Neuron (in vitro differentiated cells): ENCODE measurements at regions not wholly inside any gene's neighbourhood (a gene's known extent, or its start where the extent isn't known, plus 50 kb on each side); places are given as distances from the start of the nearest gene placed in this dataset.

Experiments
- H2AFZ ChIP-seq: one replicate; pipeline ENCODE4 v1.6.1; 2013; ENCODE audit warnings: low read depth, mild to moderate bottlenecking, inconsistent platforms, low read length, moderate library complexity
- H3K27me3 ChIP-seq: one replicate; pipeline ENCODE4 v1.6.1; 2013; ENCODE audit warnings: low read length; ENCODE audit not compliant: insufficient read depth
- H3K36me3 ChIP-seq: one replicate; pipeline ENCODE4 v1.6.1; 2013; ENCODE audit warnings: low read length; ENCODE audit not compliant: insufficient read depth
- H3K4me1 ChIP-seq: one replicate; pipeline ENCODE4 v1.6.1; 2013; ENCODE audit warnings: low read length; ENCODE audit not compliant: insufficient read depth
- H3K4me3 ChIP-seq: 2 replicates; pipeline ENCODE4 v1.5.1; 2013; ENCODE audit warnings: mild to moderate bottlenecking, low read length, moderate library complexity
- H3K9me3 ChIP-seq: one replicate; pipeline ENCODE4 v1.6.1; 2013; ENCODE audit warnings: low read length

DNA sequence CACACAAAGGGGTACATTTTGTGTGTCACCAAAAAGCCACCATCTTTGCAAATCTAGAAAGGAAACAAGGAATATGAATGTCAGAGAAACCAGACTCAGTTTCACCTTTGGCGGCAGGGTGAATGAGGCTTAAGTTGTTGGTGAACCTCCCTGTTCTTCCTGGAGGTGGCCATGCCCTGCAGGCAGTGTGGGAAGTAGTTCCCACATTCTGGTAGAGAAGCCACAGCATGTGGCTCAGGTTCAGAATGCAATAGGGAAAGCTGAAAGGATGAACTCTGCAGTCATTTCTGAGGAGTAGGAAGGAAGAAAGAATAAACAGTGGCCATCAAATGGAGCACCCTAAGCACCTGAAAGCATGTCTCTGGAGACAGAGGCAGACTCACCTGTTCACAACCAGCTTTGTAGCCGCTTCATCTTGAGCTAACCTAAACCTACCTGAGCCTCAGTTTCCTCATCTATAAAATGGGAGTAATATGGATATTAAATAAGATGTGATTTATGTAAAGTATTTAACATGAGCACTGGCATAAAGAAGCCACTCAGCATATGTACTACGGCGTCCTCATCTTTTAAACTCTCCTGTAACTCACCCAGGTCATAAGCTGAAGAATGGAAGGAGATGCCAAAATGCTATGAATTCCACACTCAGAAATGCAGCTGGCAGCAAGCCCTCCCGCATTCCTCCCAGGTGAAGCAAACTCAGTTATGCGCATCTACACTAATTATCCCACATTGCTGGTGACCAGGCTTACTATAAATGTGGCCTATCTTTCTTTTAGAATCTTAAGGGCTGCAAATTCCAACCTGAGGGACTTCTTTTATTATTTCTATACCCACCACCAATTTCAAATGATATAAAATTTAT is 86.0 kb downstream of the ZNF608 start:
- H3K9me3 ChIP-seq = no peaks in the 10 kb centered on the region
- H3K4me1 ChIP-seq = peaks cover 93% of the 10 kb centered on the region
- H2AFZ ChIP-seq = no peak overlapping the region
- H3K27me3 ChIP-seq = no peaks in the 10 kb centered on the region
- H3K4me3 ChIP-seq = no peak overlapping the region
- no peaks in the 10 kb centered on the region for H3K36me3 ChIP-seq

DNA sequence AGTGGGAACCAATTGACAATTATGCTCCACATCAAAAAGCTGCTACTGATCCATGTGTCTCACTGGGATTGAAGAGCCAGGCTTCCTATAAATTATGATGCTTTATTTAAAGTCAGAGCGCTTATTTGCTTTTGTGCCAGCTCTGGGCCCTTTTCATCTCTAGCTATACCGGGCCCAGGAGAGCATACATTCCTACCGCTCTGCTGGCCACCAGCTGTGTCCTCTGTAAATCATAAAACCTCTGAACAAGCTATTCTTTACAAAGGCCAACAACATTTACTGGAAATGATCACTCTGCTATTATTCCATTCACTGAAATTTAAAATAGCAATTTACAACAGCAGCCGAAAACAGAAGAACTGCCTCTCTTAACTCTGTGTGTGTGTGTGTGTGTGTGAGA is 86.6 kb downstream of the ZNF608 start:
- H3K36me3 ChIP-seq = no peaks in the 10 kb centered on the region
- H2AFZ ChIP-seq = no peak overlapping the region
- H3K4me1 ChIP-seq = peaks cover 95% of the 10 kb centered on the region
- no peaks in the 10 kb centered on the region for H3K9me3 ChIP-seq
- H3K4me3 ChIP-seq = no peak overlapping the region
- no peaks in the 10 kb centered on the region for H3K27me3 ChIP-seq

DNA sequence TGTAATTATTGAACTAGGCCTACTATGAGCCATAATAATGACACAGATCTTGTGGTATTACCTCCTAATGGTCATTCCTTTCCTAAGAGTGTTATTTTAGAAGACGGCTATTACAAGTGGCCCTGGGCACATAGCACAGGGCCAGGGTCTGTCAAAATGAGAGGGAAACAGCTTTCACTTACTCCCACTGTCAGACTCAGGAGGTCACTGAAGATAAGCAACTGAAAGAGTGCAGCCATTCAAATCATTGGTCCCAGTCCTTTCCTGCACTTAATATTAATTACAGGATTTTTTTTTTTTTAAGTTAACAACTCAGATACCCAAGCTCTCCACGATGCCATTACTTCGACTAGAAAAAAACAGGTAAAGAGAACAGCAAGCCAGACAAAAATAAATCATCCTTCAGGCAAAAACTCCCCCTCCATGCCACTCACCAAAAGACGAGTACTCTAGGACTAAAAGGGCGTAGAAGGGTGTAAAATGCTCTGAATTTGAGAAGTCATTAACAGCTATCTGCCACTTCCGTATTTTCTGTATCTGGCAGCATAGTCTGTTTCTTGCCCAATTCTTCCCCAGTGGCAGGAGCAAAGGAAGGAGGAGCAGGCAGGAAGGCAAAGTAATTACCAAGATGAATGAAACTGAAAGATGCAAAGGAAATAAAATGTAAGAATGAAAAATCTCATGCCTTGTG is 87.4 kb downstream of the ZNF608 start:
- H3K36me3 ChIP-seq = no peaks in the 10 kb centered on the region
- no peak overlapping the region for H3K4me3 ChIP-seq
- H2AFZ ChIP-seq = no peak overlapping the region
- peaks cover 90% of the 10 kb centered on the region for H3K4me1 ChIP-seq
- H3K9me3 ChIP-seq = no peaks in the 10 kb centered on the region
- H3K27me3 ChIP-seq = no peaks in the 10 kb centered on the region

- Histone ChIP-seq H2AFZ (no peak overlapping the region), H3K27me3 (no peaks in the 10 kb centered on the region), H3K4me1 (peaks cover 83% of the 10 kb centered on the region), H3K36me3 (peaks cover 3% of the 10 kb centered on the region), H3K4me3 (no peak overlapping the region), H3K9me3 (no peaks in the 10 kb centered on the region)
These were observed 90.4 kb downstream of the ZNF608 start for GRCh38 chr5:124655921-124656511.

DNA sequence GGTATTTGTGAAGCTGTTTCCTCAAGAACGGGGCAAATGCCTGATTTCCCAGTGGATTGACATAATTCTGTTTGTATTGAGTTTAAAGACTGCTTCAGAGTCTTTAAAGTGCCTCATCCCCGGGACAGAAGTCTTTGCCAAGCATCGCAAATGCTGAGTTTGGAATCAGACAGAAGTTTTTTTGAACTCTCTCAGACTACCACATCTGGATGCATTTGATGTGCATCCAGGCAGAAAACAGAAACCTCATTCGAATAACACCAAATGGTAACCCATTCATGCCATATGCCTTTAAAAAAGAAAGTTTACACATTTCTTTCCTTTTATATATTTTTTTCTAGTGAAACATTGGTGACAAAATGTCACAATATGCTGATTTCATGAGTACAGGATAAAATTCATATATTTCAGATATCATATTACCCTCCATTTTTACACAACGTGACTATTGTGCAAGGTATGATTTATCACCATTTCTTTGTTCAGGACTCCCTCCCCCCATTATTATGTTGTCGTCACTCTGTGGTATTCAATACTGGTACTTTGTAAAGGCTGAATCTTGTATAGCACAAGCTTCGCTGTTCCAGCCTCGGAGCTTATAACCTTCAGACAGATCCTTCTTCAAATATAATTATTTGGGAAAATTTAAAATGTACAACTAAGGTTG is 91.1 kb downstream of the ZNF608 start:
- H2AFZ ChIP-seq = no peak overlapping the region
- H3K36me3 ChIP-seq = peaks cover 3% of the 10 kb centered on the region
- no peak overlapping the region for H3K4me3 ChIP-seq
- no peaks in the 10 kb centered on the region for H3K27me3 ChIP-seq
- no peaks in the 10 kb centered on the region for H3K9me3 ChIP-seq
- H3K4me1 ChIP-seq = peaks cover 83% of the 10 kb centered on the region

DNA sequence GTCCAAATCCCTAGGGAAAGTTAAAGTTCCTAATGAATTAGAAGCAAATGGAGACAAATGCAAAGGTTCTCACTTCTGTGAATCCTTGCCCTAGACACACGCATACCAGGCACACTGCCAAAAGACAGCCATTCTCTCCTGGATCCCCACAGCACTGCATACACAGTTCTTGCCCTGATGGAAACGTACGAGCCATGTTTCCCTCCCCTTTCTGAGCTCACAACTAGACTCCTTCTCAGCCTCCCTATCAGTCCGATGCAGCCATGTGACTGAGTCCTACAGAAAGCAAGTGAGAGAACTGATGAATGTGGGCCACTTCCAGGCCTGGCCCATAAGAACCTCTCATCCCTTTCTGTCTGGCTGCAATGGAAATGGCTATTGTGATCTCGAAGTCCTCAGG is 92.0 kb downstream of the ZNF608 start:
- H3K27me3 ChIP-seq = no peaks in the 10 kb centered on the region
- no peak overlapping the region for H2AFZ ChIP-seq
- H3K36me3 ChIP-seq = peaks cover 4% of the 10 kb centered on the region
- no peak overlapping the region for H3K4me3 ChIP-seq
- H3K9me3 ChIP-seq = no peaks in the 10 kb centered on the region
- peaks cover 83% of the 10 kb centered on the region for H3K4me1 ChIP-seq

- Histone ChIP-seq H3K27me3 (no peaks in the 10 kb centered on the region), H3K36me3 (peaks cover 11% of the 10 kb centered on the region), H3K4me3 (no peak overlapping the region), H3K9me3 (no peaks in the 10 kb centered on the region), H2AFZ (no peak overlapping the region), H3K4me1 (peaks cover 83% of the 10 kb centered on the region)
These were observed 92.8 kb downstream of the ZNF608 start for GRCh38 chr5:124653666-124654065.

DNA sequence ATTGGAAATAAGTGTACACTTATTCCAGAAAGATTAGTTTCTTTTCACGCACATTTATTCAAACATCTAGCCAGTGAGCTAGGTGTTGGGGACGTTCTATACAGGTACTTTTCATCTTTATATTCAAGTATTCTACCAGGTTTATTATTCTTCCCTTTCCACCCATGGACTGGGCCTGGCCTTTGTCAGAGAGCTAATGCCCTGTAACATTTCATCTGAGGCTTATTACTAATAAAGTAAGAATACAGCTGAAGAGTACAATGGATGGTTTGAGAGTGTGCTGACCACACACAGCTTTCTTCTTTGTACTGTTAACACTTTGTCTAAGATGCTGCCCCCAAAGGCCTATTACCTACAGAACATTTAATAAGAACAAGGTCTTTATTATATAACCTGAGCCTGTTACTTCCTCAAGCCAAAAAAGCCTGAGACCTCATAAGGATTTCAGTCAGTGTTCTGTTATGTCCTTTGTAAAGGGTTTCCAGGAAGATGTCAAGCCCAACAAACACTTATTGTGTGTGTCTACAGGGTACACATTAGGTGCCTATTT is 93.5 kb downstream of the ZNF608 start:
- Histone ChIP-seq H3K9me3 (no peaks in the 10 kb centered on the region), H3K27me3 (no peaks in the 10 kb centered on the region), H3K36me3 (peaks cover 18% of the 10 kb centered on the region), H3K4me3 (no peak overlapping the region), H2AFZ (no peak overlapping the region), H3K4me1 (peaks cover 77% of the 10 kb centered on the region)

GRCh38 chr5:124652514-124652819 is 94.0 kb downstream of the ZNF608 start:
- Histone ChIP-seq H3K27me3 (no peaks in the 10 kb centered on the region), H3K9me3 (no peaks in the 10 kb centered on the region), H3K4me3 (no peak overlapping the region), H3K4me1 (peaks cover 73% of the 10 kb centered on the region), H2AFZ (no peak overlapping the region), H3K36me3 (peaks cover 22% of the 10 kb centered on the region)

DNA sequence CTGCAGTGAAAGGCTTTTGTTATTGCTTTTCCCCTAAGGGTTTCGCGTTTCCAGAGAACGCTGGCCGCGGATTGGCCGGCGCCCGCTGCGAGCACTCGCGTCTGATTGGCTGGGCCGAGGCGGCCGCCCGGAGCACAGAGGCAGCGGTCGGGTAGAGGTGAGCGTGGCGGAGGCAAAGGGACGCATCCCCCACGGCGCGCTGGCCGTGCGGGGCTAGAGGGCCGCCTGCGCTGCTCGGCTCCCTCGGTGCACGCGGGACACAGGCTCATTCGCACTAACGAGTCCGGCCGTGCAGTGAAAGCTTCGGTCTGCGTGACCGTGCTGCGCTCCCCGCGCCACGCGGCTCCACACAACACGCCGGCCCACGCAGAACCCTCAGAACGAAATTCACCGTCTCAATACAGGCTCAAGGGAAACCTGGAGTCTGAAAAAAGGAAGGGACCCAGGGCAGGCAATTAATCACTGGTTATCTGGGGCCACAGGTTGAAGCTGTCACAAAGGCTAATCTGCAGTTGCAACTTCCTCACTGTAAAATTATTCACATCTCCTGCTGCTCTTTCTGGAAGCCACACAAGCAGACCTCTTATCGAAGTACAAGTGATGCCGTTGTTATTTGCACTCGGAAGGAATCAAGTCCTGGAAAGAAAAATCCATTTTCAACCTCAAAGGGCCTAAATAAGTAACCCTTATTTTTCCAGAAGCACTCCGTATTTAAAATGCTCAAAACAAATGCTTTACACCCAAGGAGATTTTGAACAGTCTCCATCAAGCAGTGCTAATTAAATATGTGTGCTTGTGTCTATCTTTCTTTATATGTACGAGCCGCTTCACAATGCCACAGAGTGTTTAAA is 94.6 kb downstream of the ZNF608 start:
- H3K4me1 ChIP-seq = peaks cover 69% of the 10 kb centered on the region
- no peak overlapping the region for H2AFZ ChIP-seq
- no peaks in the 10 kb centered on the region for H3K9me3 ChIP-seq
- H3K27me3 ChIP-seq = no peaks in the 10 kb centered on the region
- H3K4me3 ChIP-seq = peak overlapping the region; percentile 34
- peaks cover 28% of the 10 kb centered on the region for H3K36me3 ChIP-seq

GRCh38 chr5:124650951-124651662 is 95.3 kb downstream of the ZNF608 start:
- Histone ChIP-seq H3K4me1 (peaks cover 61% of the 10 kb centered on the region), H3K27me3 (no peaks in the 10 kb centered on the region), H3K9me3 (no peaks in the 10 kb centered on the region), H2AFZ (no peak overlapping the region), H3K4me3 (peak overlapping the region; percentile 5), H3K36me3 (peaks cover 35% of the 10 kb centered on the region)

DNA sequence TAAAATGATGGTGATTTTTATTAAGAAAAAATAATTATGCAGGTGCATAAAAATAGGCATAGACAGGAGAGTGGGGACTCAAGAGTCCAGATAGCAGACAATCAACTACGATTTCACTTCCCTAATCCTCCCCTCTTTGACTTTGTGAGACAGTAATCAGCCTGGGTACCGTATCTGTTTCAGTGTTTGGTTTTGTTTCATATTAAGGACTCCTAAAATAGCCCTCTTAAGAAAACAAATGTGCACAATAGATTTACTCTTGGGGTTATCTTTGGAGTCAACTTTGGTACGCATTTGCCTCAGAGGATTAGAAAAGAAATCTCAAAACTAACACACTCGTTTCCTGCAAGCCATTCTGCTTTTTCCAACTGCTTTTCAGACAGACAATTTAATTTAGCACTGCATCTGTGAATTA is 96.3 kb downstream of the ZNF608 start:
- H3K27me3 ChIP-seq = no peaks in the 10 kb centered on the region
- no peaks in the 10 kb centered on the region for H3K9me3 ChIP-seq
- no peak overlapping the region for H3K4me3 ChIP-seq
- peaks cover 51% of the 10 kb centered on the region for H3K4me1 ChIP-seq
- H2AFZ ChIP-seq = no peak overlapping the region
- peaks cover 41% of the 10 kb centered on the region for H3K36me3 ChIP-seq
